B cell (primary cell): ENCODE measurements at regions not wholly inside any gene's neighbourhood (a gene's known extent, or its start where the extent isn't known, plus 50 kb on each side); places are given as distances from the start of the nearest gene placed in this dataset.

Source experiments
- ATAC-seq: fragments of 200-7000 bp; cut with Tn5 transposase; one replicate; pipeline ENCODE4 v1.10.0; 2021; ENCODE audit warnings: low read depth, mild to moderate bottlenecking, moderate number of reproducible peaks, moderate library complexity
- CTCF ChIA-PET: fragments of 350-600 bp; sonication (Branson Sonifier 250); formaldehyde crosslinking; loops from one replicate; lab custom pipeline; 2021; ENCODE audit warnings: antibody characterized with exemption, inconsistent platforms; lab: Charles Lee
- POLR2A ChIA-PET: fragments of 350-600 bp; sonication (Branson Sonifier 250); formaldehyde crosslinking; loops from one replicate; lab custom pipeline; 2021; ENCODE audit warnings: antibody characterized with exemption; lab: Charles Lee
- DNase-seq: peaks from one replicate; pipeline ENCODE4 v3.0.0; 2013
- H2AFZ ChIP-seq: 2 replicates; pipeline ENCODE4 v1.6.1; 2012; ENCODE audit warnings: mild to moderate bottlenecking, low read depth, low read length; ENCODE audit not compliant: insufficient read depth, poor library complexity, severe bottlenecking
- H3K27ac ChIP-seq, 2 donors: 1 replicate in 1 of 2; 2 replicates in 1 of 2; pipeline ENCODE4 v1.5.1; 2012 to 2013; ENCODE audit warnings: low read length in 2 of 2, mild to moderate bottlenecking in 2 of 2, moderate library complexity in 1 of 2
- H3K27me3 ChIP-seq, 4 experiments: fragments of 200-600 bp in 1 of 4; sonication (generic) in 1 of 4; replicated peaks in 1 of 4; 1 replicate in 2 of 4; 2 replicates in 2 of 4; pipeline versions ENCODE4 v1.6.1 to v1.7.0; 2013 to 2016; ENCODE audit warnings: low read length in 3 of 4, mild to moderate bottlenecking in 2 of 4, mixed read lengths in 1 of 4, moderate library complexity in 1 of 4; ENCODE audit not compliant: insufficient read depth in 4 of 4, control insufficient read depth in 3 of 4; ENCODE audit errors: control extremely low read depth in 1 of 4
- H3K36me3 ChIP-seq, 2 experiments: replicated peaks in 1 of 2; 1 replicate in 1 of 2; 2 replicates in 1 of 2; pipeline versions ENCODE4 v1.6.1 to v1.7.1; 2013; ENCODE audit warnings: low read length in 1 of 2; ENCODE audit not compliant: insufficient read depth in 2 of 2, control insufficient read depth in 1 of 2; ENCODE audit errors: control extremely low read depth in 1 of 2, extremely low read depth in 1 of 2
- H3K4me1 ChIP-seq, 2 donors: fragments of 200-600 bp in 1 of 2; sonication (generic) in 1 of 2; 1 replicate in 1 of 2; 2 replicates in 1 of 2; pipeline versions ENCODE4 v1.5.1 to v1.6.1; 2013 to 2017; ENCODE audit warnings: low read length in 2 of 2; ENCODE audit not compliant: control insufficient read depth in 2 of 2, insufficient read depth in 2 of 2
- H3K4me2 ChIP-seq: replicated peaks from 2 replicates; pipeline ENCODE3; 2012; ENCODE audit warnings: mild to moderate bottlenecking, low read depth, low read length; ENCODE audit not compliant: poor library complexity, severe bottlenecking
- H3K4me3 ChIP-seq, 5 experiments: fragments of 200-600 bp in 1 of 5; sonication (generic) in 1 of 5; 1 replicate in 3 of 5; 2 replicates in 2 of 5; pipeline versions ENCODE4 v1.5.1 to v1.7.0; 2011 to 2016; ENCODE audit warnings: low read length in 4 of 5, mild to moderate bottlenecking in 4 of 5, low read depth in 2 of 5, control low read depth in 1 of 5, moderate library complexity in 1 of 5; ENCODE audit not compliant: insufficient read depth in 1 of 5; ENCODE audit errors: control extremely low read depth in 1 of 5, extremely low read depth in 1 of 5
- H3K79me2 ChIP-seq: fragments of 200-600 bp; sonication (generic); one replicate; pipeline ENCODE4 v1.6.0; 2016; ENCODE audit warnings: low read length; ENCODE audit not compliant: control insufficient read depth, insufficient read depth
- H3K9ac ChIP-seq: fragments of 200-600 bp; sonication (generic); 2 replicates; pipeline ENCODE4 v1.6.1; 2017; ENCODE audit warnings: mild to moderate bottlenecking, low read length, moderate library complexity
- H3K9me3 ChIP-seq, 3 donors: one replicate each; pipeline versions ENCODE4 v1.6.1 to v1.7.1; 2013; ENCODE audit warnings: low read length in 2 of 3; ENCODE audit not compliant: control insufficient read depth in 2 of 3, insufficient read depth in 1 of 3; ENCODE audit errors: control extremely low read depth in 1 of 3
- H4K20me1 ChIP-seq: 2 replicates; pipeline ENCODE4 v1.6.0; 2012; ENCODE audit warnings: mild to moderate bottlenecking, low read length; ENCODE audit not compliant: insufficient read depth, control insufficient read depth, poor library complexity, severe bottlenecking
- H3K27ac Mint-ChIP-seq: one replicate; pipeline ENCODE4 v1.8.0; 2021; ENCODE audit warnings: mixed read lengths
- H3K27me3 Mint-ChIP-seq: one replicate; pipeline ENCODE4 v1.8.0; 2021; ENCODE audit warnings: mixed read lengths
- H3K4me1 Mint-ChIP-seq: one replicate; pipeline ENCODE4 v1.8.0; 2021; ENCODE audit warnings: mixed read lengths
- H3K4me3 Mint-ChIP-seq: one replicate; pipeline ENCODE4 v1.8.0; 2021; ENCODE audit warnings: mixed read lengths
- H3K9me3 Mint-ChIP-seq: one replicate; pipeline ENCODE4 v1.8.0; 2022; ENCODE audit warnings: mixed read lengths; ENCODE audit not compliant: insufficient read depth
- CTCF ChIP-seq: fragments of 200-600 bp; IDR thresholded peaks from one replicate; pipeline ENCODE4 v1.8.0; 2022; ENCODE audit warnings: antibody characterized with exemption, mild to moderate bottlenecking
- EZH2 ChIP-seq: IDR thresholded peaks from 2 replicates; pipeline ENCODE4 v1.6.1; 2012; ENCODE audit warnings: borderline replicate concordance, low read depth, mild to moderate bottlenecking, moderate library complexity, low read length; ENCODE audit not compliant: insufficient read depth, poor library complexity, severe bottlenecking
- WGBS: methylation state at CpG from one replicate; pipeline ENCODE4 v1.1.5; 2013; ENCODE audit warnings: missing lambda C conversion rate; ENCODE audit not compliant: insufficient coverage; 5-methylcytosine and 5-hydroxymethylcytosine counted together
- intact Hi-C: fragments of 100-400 bp; cut with micrococcal nuclease; formaldehyde crosslinking; loops from one replicate; pipeline ENCODE4 v1.10.0; 2022

GRCh38 chr5:23820765-23821471 is 313.5 kb downstream of the PRDM9 start:
- H3K9ac ChIP-seq = no peak overlapping the region
- H4K20me1 ChIP-seq = no peaks in the 10 kb centered on the region
- no peak overlapping the region for H2AFZ ChIP-seq
- intact Hi-C loops = no loop called here
- H3K27me3 ChIP-seq = no peaks in the 10 kb centered on the region
- ChIA-PET POLR2A (no interaction called here), CTCF (no interaction called here)
- ATAC-seq (no peak), DNase-seq (no peak)
- TF ChIP-seq CTCF = no peak
- no peak for TF ChIP-seq EZH2
- Mint-ChIP-seq H3K4me1 (no peaks in the 10 kb centered on the region), H3K4me3 (no peak overlapping the region), H3K9me3 (no peaks in the 10 kb centered on the region), H3K27ac (no peak overlapping the region), H3K27me3 (no peaks in the 10 kb centered on the region)
- H3K4me3 ChIP-seq = no peak overlapping the region
- no CpG with 5 or more reads among the region's 5 CpGs for WGBS
- no peaks in the 10 kb centered on the region for H3K79me2 ChIP-seq
- H3K4me1 ChIP-seq = no peaks in the 10 kb centered on the region
- H3K27ac ChIP-seq = no peak overlapping the region
- H3K9me3 ChIP-seq = no peaks in the 10 kb centered on the region
- H3K36me3 ChIP-seq = no peaks in the 10 kb centered on the region
- no peak overlapping the region for H3K4me2 ChIP-seq

GRCh38 chr5:23823521-23823920 is 316.1 kb downstream of the PRDM9 start:
- ChIA-PET POLR2A (no interaction called here), CTCF (no interaction called here)
- H3K4me1 ChIP-seq = no peaks in the 10 kb centered on the region
- ATAC-seq (no peak), DNase-seq (no peak)
- H3K36me3 ChIP-seq = no peaks in the 10 kb centered on the region
- no peak overlapping the region for H3K4me3 ChIP-seq
- Mint-ChIP-seq H3K9me3 (peaks cover 3% of the 10 kb centered on the region), H3K27ac (no peak overlapping the region), H3K4me1 (no peaks in the 10 kb centered on the region), H3K27me3 (no peaks in the 10 kb centered on the region), H3K4me3 (no peak overlapping the region)
- H3K9me3 ChIP-seq = no peaks in the 10 kb centered on the region
- 97% methylated on average over 8 of the region's 8 CpGs for WGBS
- no peak overlapping the region for H3K27ac ChIP-seq
- no peak overlapping the region for H3K4me2 ChIP-seq
- no peaks in the 10 kb centered on the region for H4K20me1 ChIP-seq
- H3K27me3 ChIP-seq = no peaks in the 10 kb centered on the region
- H3K9ac ChIP-seq = no peak overlapping the region
- no peak overlapping the region for H2AFZ ChIP-seq
- no peaks in the 10 kb centered on the region for H3K79me2 ChIP-seq
- intact Hi-C loops = no loop called here
- TF ChIP-seq CTCF (no peak), EZH2 (no peak)
